ENCODE measurements at regions not wholly inside any gene's neighbourhood (a gene's known extent, or its start where the extent isn't known, plus 50 kb on each side); places are given as distances from the start of the nearest gene placed in this dataset.

GRCh38 chr3:104873331-104873730 lies 493.4 kb upstream of the ALCAM start:
- Histone ChIP-seq H3K9me3 (ENCODE audit: control insufficient read depth, insufficient read depth, low read depth, low read length) (no peaks in the 10 kb centered on the region), H3K9ac (ENCODE audit: low read length) (no peak overlapping the region), H3K27ac (ENCODE audit: low read depth, low read length) (no peak overlapping the region), H3K36me3 (ENCODE audit: control insufficient read depth, insufficient read depth, low read length) (no peaks in the 10 kb centered on the region), H3K4me3 (ENCODE audit: low read depth, low read length) (no peak overlapping the region), H3K4me1 (ENCODE audit: control insufficient read depth, insufficient read depth, low read length) (no peaks in the 10 kb centered on the region), H3K27me3 (ENCODE audit: control insufficient read depth, insufficient read depth, low read length) (no peaks in the 10 kb centered on the region)

DNA sequence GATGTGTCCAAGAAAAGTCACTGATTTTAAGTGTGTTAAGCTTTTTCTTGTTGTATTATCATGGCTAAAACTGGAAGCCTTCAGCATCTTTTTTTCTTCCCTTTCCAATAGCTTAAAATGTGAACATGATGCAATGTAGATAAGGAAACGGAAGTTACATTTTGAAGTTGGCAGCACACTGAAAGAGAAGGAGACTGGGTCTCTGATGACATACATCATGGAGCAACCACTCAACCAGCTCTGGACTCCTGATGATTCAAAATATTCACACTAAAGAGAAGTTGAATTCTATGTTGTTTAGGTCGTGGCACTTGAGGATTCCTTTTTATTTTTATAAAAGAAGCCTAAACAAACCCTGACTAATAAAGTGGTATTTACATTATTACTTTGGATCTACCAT lies 488.3 kb upstream of the ALCAM start:
- Histone ChIP-seq H3K27ac (ENCODE audit: low read depth, low read length) (no peak overlapping the region), H3K9me3 (ENCODE audit: control insufficient read depth, insufficient read depth, low read depth, low read length) (no peaks in the 10 kb centered on the region), H3K4me1 (ENCODE audit: control insufficient read depth, insufficient read depth, low read length) (no peaks in the 10 kb centered on the region), H3K36me3 (ENCODE audit: control insufficient read depth, insufficient read depth, low read length) (no peaks in the 10 kb centered on the region), H3K27me3 (ENCODE audit: control insufficient read depth, insufficient read depth, low read length) (no peaks in the 10 kb centered on the region), H3K4me3 (ENCODE audit: low read depth, low read length) (no peak overlapping the region), H3K9ac (ENCODE audit: low read length) (no peak overlapping the region)

DNA sequence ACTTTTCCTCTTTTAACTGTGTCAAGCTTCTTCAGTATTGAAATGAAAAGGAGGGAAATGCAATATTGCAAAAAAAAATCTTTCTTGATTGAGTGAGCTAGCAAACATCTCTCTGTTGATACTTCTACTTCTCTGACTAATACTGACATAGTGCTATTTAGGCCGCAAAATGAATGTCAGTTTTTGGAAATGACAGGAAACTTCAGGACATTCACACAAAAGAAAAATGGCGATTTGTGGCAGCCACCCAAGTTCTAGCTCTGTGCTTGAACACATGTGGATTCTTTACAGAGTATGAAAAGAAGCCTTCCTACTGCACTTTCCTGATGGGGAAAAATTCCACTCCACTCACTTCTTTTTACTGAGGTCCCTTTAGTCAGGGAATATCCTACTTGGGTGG lies 486.8 kb upstream of the ALCAM start:
- H3K27ac ChIP-seq (ENCODE audit: low read depth, low read length): no peak overlapping the region
- no peaks in the 10 kb centered on the region for H3K36me3 ChIP-seq (ENCODE audit: control insufficient read depth, insufficient read depth, low read length)
- no peaks in the 10 kb centered on the region for H3K4me1 ChIP-seq (ENCODE audit: control insufficient read depth, insufficient read depth, low read length)
- H3K27me3 ChIP-seq (ENCODE audit: control insufficient read depth, insufficient read depth, low read length): no peaks in the 10 kb centered on the region
- no peak overlapping the region for H3K4me3 ChIP-seq (ENCODE audit: low read depth, low read length)
- no peaks in the 10 kb centered on the region for H3K9me3 ChIP-seq (ENCODE audit: control insufficient read depth, insufficient read depth, low read depth, low read length)
- H3K9ac ChIP-seq (ENCODE audit: low read length): no peak overlapping the region

DNA sequence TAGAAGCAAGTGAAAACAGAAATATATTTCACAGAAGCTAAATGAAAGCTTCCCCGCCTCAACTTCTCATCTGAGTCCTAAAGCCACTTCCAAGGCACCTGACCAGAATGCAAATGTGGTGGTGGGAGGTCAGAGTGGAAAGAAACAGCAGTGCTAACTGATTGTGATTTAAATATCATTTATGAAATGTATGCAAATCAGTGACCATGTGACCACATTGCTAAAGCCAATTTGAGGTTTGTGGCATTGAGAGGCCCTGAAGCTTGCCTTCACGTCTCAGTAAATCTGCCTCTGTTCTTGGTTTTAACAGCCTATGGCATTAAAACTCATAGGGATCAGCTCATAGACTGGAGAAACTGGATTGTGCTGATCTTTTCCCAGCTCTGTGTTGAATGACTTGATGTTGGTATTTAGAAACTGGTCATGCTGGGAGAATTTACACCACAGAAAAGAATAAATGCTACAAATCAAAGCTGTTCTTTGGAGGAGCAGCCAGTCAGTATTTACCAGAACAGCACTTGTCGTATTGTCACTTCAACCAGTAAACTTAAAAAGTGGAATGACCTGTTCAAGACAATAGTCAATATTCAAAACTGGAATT lies 481.4 kb upstream of the ALCAM start:
- Histone ChIP-seq H3K9me3 (ENCODE audit: control insufficient read depth, insufficient read depth, low read depth, low read length) (no peaks in the 10 kb centered on the region), H3K9ac (ENCODE audit: low read length) (no peak overlapping the region), H3K4me1 (ENCODE audit: control insufficient read depth, insufficient read depth, low read length) (peaks cover 7% of the 10 kb centered on the region; the same call in 1 of the 2 replicates), H3K4me3 (ENCODE audit: low read depth, low read length) (no peak overlapping the region), H3K27ac (ENCODE audit: low read depth, low read length) (no peak overlapping the region), H3K27me3 (ENCODE audit: control insufficient read depth, insufficient read depth, low read length) (no peaks in the 10 kb centered on the region), H3K36me3 (ENCODE audit: control insufficient read depth, insufficient read depth, low read length) (no peaks in the 10 kb centered on the region)

GRCh38 chr3:104886220-104886995 lies 480.3 kb upstream of the ALCAM start:
- Histone ChIP-seq H3K4me3 (ENCODE audit: low read depth, low read length) (no peak overlapping the region), H3K36me3 (ENCODE audit: control insufficient read depth, insufficient read depth, low read length) (no peaks in the 10 kb centered on the region), H3K27me3 (ENCODE audit: control insufficient read depth, insufficient read depth, low read length) (no peaks in the 10 kb centered on the region), H3K4me1 (ENCODE audit: control insufficient read depth, insufficient read depth, low read length) (peaks cover 7% of the 10 kb centered on the region; the same call in 1 of the 2 replicates), H3K9ac (ENCODE audit: low read length) (no peak overlapping the region), H3K9me3 (ENCODE audit: control insufficient read depth, insufficient read depth, low read depth, low read length) (no peaks in the 10 kb centered on the region), H3K27ac (ENCODE audit: low read depth, low read length) (no peak overlapping the region)

GRCh38 chr3:104887069-104887468 lies 479.6 kb upstream of the ALCAM start:
- no peaks in the 10 kb centered on the region for H3K9me3 ChIP-seq (ENCODE audit: control insufficient read depth, insufficient read depth, low read depth, low read length)
- H3K4me1 ChIP-seq (ENCODE audit: control insufficient read depth, insufficient read depth, low read length): peaks cover 12% of the 10 kb centered on the region; the same call in 1 of the 2 replicates
- no peak overlapping the region for H3K4me3 ChIP-seq (ENCODE audit: low read depth, low read length)
- no peak overlapping the region for H3K9ac ChIP-seq (ENCODE audit: low read length)
- no peak overlapping the region for H3K27ac ChIP-seq (ENCODE audit: low read depth, low read length)
- no peaks in the 10 kb centered on the region for H3K27me3 ChIP-seq (ENCODE audit: control insufficient read depth, insufficient read depth, low read length)
- no peaks in the 10 kb centered on the region for H3K36me3 ChIP-seq (ENCODE audit: control insufficient read depth, insufficient read depth, low read length)

DNA sequence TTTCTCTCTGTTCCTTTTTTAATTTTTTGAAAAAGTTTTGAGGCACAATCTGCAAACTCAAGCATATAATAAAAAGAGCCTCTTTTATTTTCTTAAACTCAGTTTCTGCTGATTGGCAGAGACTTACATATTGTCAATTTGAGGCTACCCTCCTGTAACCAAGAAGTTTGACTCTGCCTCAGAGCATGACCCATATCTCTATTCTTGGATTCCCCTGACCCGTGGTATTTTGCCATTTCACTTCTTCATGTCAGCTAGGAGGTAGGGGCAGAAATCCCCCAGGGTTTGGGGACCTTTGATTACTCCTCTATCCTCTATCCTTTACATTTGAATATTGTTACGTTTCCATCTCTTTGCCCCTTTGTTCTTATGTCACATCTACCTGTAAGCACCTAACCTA lies 479.1 kb upstream of the ALCAM start:
- H3K9ac ChIP-seq (ENCODE audit: low read length): no peak overlapping the region
- H3K36me3 ChIP-seq (ENCODE audit: control insufficient read depth, insufficient read depth, low read length): no peaks in the 10 kb centered on the region
- no peaks in the 10 kb centered on the region for H3K9me3 ChIP-seq (ENCODE audit: control insufficient read depth, insufficient read depth, low read depth, low read length)
- H3K27ac ChIP-seq (ENCODE audit: low read depth, low read length): no peak overlapping the region
- no peaks in the 10 kb centered on the region for H3K27me3 ChIP-seq (ENCODE audit: control insufficient read depth, insufficient read depth, low read length)
- no peak overlapping the region for H3K4me3 ChIP-seq (ENCODE audit: low read depth, low read length)
- peaks cover 17% of the 10 kb centered on the region; the same call in 1 of the 2 replicates for H3K4me1 ChIP-seq (ENCODE audit: control insufficient read depth, insufficient read depth, low read length)

- no peak overlapping the region for H3K9ac ChIP-seq (ENCODE audit: low read length)
- H3K4me3 ChIP-seq (ENCODE audit: low read depth, low read length): no peak overlapping the region
- no peaks in the 10 kb centered on the region for H3K36me3 ChIP-seq (ENCODE audit: control insufficient read depth, insufficient read depth, low read length)
- no peak overlapping the region for H3K27ac ChIP-seq (ENCODE audit: low read depth, low read length)
- peaks cover 10% of the 10 kb centered on the region; the same call in 1 of the 2 replicates for H3K4me1 ChIP-seq (ENCODE audit: control insufficient read depth, insufficient read depth, low read length)
- no peaks in the 10 kb centered on the region for H3K9me3 ChIP-seq (ENCODE audit: control insufficient read depth, insufficient read depth, low read depth, low read length)
- H3K27me3 ChIP-seq (ENCODE audit: control insufficient read depth, insufficient read depth, low read length): no peaks in the 10 kb centered on the region
These were observed 474.7 kb upstream of the ALCAM start for GRCh38 chr3:104892044-104892443.

GRCh38 chr3:104896624-104897023 lies 470.1 kb upstream of the ALCAM start:
- Histone ChIP-seq H3K27me3 (ENCODE audit: control insufficient read depth, insufficient read depth, low read length) (no peaks in the 10 kb centered on the region), H3K9ac (ENCODE audit: low read length) (no peak overlapping the region), H3K9me3 (ENCODE audit: control insufficient read depth, insufficient read depth, low read depth, low read length) (no peaks in the 10 kb centered on the region; the same call in 1 of the 2 replicates), H3K27ac (ENCODE audit: low read depth, low read length) (no peak overlapping the region), H3K4me1 (ENCODE audit: control insufficient read depth, insufficient read depth, low read length) (peaks cover 10% of the 10 kb centered on the region; the same call in 1 of the 2 replicates), H3K4me3 (ENCODE audit: low read depth, low read length) (no peak overlapping the region), H3K36me3 (ENCODE audit: control insufficient read depth, insufficient read depth, low read length) (no peaks in the 10 kb centered on the region)

DNA sequence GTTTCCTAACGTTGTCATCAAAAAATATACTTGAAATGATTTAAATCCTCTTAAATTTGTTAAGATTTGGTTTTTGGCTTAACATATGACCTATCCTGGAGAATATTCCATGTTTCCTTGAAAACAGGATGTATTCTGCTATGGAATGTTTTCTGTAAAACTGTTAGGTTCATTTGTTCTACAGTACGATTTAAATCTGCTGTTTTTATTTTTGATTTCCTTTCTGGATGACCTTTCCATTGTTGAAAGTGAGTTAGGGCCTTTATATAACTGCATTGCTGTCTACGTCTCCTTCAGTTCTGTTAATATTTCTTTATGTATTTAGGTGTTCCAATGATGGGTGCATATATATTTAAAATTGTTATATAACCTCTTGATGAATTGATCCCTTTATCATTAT lies 465.3 kb upstream of the ALCAM start:
- no peak overlapping the region for H3K4me3 ChIP-seq (ENCODE audit: low read depth, low read length)
- H3K27ac ChIP-seq (ENCODE audit: low read depth, low read length): no peak overlapping the region
- H3K9me3 ChIP-seq (ENCODE audit: control insufficient read depth, insufficient read depth, low read depth, low read length): peaks cover 8% of the 10 kb centered on the region
- no peaks in the 10 kb centered on the region for H3K27me3 ChIP-seq (ENCODE audit: control insufficient read depth, insufficient read depth, low read length)
- H3K9ac ChIP-seq (ENCODE audit: low read length): no peak overlapping the region
- no peaks in the 10 kb centered on the region for H3K36me3 ChIP-seq (ENCODE audit: control insufficient read depth, insufficient read depth, low read length)
- H3K4me1 ChIP-seq (ENCODE audit: control insufficient read depth, insufficient read depth, low read length): no peaks in the 10 kb centered on the region

- Histone ChIP-seq H3K9ac (ENCODE audit: low read length) (no peak overlapping the region), H3K4me1 (ENCODE audit: control insufficient read depth, insufficient read depth, low read length) (no peaks in the 10 kb centered on the region), H3K4me3 (ENCODE audit: low read depth, low read length) (no peak overlapping the region), H3K27me3 (ENCODE audit: control insufficient read depth, insufficient read depth, low read length) (no peaks in the 10 kb centered on the region), H3K27ac (ENCODE audit: low read depth, low read length) (no peak overlapping the region), H3K9me3 (ENCODE audit: control insufficient read depth, insufficient read depth, low read depth, low read length) (peaks cover 14% of the 10 kb centered on the region), H3K36me3 (ENCODE audit: control insufficient read depth, insufficient read depth, low read length) (no peaks in the 10 kb centered on the region)
These were observed 463.6 kb upstream of the ALCAM start for GRCh38 chr3:104903064-104903463.
